Fibroblast of skin of right quadriceps (primary cell): ENCODE measurements at regions not wholly inside any gene's neighbourhood (a gene's known extent, or its start where the extent isn't known, plus 50 kb on each side); places are given as distances from the start of the nearest gene placed in this dataset.
A peak's percentile ranks its signal among the peaks of the same experiment; 100 is the strongest.
"Not testable (repeated sequence)": the region's sequence is repeated elsewhere in the genome, so short reads cannot be mapped to it uniquely, and the experiment has no call there.

Source experiments
- DNase-seq: peaks from one replicate; pipeline ENCODE4 v3.0.0-alpha.2; 2013

- no peak for DNase-seq
These were observed 51.5 kb upstream of the IFNE start for GRCh38 chr9:21533597-21533996.

DNA sequence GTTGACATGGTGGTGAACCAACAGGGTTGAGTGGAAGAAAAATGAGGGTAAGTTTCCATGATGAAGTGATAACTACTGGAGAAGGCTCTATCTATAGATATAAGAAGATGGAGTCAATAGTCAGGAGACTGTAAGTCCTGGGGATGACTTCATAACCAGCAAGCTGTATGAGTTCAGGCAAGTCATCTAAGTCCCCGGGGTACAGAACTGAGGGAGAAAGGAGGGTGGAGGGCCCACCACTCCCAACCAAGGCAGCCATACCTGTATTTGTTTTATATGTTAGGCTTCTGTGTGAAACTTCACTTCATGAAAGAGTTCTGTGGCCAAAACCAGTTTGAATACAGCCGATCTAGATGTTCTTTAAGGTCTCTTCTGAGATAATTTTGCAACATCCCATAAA, 53.3 kb upstream of the IFNE start:
- no peak for DNase-seq

DNA sequence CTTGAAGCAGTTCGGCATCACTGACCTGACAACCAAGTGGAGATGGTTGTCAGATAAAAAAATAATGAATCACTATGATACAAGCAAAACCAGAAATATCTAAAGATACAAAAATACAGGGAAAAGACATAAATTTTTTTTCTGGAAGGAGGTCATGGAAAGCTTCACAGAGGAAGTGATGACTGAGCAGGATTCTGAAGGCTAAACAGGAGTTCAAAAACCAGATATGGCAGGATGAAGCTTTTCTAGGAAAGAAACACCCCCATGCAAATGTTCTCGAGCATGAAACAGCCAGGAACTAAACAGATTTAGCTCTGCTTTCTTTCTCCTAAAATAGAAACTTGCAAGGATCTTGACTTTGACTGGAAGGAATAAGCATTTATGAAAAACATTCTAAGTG, 60.7 kb upstream of the IFNE start:
- DNase-seq, result peak; percentile 33

GRCh38 chr9:21543187-21543586, 61.1 kb upstream of the IFNE start:
- no peak for DNase-seq

- DNase-seq, result not testable (repeated sequence)
These were observed 61.7 kb upstream of the IFNE start for GRCh38 chr9:21543816-21544215.

DNA sequence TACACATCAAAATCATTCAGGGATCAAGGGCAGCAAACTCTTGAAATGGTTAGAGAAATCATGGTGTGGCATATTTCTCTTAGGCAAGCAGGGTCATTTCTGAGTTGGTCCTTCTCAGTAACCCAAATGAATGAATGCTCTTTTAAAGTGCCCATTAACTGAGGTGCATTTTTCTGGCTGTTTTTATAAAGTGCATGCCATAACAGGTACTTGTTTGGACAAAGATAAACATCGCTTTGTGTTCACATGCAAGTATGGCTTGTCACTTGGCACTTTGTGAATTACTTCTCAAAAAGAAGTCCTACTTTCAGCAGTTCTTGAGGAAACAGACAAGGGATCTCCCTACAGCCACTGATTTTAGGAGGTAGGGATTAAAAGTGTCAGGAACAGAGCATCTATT, 64.8 kb upstream of the IFNE start:
- DNase-seq, result no peak

DNA sequence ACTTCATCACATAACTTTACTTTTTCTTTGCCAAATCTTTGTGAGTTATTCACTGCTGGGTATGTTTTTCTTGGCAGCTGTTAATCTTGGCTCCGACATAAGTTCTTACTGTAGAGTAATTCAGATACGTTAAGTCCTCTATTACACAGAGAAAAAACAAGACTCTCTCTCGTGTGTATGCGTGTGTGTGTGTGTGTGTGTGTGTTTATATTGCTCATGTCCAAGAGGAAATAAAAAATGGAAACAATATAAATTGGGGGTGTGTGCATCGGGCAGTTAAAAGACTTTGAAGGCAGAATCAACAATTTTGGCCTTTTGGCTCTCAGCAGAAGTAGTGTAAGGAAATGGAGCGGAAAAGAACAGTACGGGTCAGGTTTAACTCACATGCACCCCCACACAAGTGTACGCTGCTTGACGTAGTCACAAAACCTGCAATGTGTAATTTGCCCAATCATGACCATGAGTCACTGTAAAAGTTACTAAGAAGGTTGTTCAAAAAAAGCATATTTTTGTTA, 67.2 kb upstream of the IFNE start:
- DNase-seq, result peak; percentile 96

GRCh38 chr9:21549890-21550289, 67.8 kb upstream of the IFNE start:
- no peak for DNase-seq

GRCh38 chr9:21550392-21550791, 68.3 kb upstream of the IFNE start:
- no peak for DNase-seq

- no peak for DNase-seq
These were observed 69.3 kb upstream of the IFNE start for GRCh38 chr9:21551401-21551800.

DNA sequence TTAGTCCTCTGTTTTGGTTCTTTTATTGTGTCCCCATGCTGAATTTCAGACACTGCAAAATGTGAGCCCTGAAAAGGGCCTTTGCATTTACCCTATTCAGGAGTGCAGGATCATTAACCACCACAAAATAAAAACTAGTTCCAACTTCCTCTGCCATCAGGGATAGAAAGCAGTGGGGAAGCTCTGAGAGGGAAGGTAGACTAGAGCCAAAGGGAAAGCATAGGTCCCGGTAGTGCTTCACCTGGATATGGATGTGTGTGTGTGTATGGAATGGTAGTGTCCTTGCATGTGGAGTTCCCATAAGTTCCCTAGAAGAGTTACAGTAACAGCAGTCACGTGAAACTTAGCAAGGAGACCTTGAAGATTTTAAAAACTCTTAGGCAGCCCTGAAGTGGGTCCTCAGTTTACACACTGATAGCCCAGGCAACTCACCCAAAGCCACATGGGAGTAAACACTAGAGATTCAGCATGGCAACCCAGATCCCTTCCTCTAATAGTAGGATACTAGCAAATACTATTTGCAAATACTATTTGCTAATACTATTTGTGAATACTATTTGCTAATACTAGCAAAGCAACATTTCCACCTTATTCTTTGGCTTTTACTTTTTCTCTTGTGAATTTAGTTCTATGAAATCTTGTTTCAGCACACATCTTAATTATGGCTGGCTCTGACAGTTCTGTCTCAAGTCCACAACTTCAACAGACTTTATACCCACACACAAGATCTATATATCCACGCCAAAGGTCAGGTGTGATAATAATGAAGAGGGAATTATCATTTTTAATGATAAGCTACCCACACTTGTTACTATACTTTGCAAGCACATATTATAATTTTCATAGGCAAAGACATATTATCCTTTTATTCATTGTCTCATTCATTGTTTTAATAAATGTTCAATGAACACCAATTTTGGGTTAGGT, 70.4 kb upstream of the IFNE start:
- DNase-seq, result no peak

- no peak for DNase-seq
These were observed 71.3 kb upstream of the IFNE start for GRCh38 chr9:21553441-21553840.

DNA sequence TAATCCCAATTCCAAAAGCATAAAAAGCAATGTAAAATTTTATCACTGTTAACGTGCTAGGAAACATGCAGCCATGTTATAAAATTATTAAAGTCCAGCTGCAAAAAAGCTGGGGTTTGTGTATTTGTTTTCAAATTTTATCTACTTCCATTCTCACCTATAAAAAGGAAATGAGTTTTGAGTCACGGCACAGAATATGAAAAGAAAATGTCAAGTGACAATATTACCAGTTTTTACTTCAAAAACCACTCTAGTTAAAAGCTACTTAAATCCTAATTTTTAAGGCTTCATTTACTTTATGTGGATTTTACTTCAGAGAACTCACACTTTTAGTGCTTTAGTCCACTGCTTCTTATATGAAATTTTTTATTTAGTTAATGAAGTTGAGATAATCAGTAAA, 72.7 kb upstream of the IFNE start:
- DNase-seq, result no peak

DNA sequence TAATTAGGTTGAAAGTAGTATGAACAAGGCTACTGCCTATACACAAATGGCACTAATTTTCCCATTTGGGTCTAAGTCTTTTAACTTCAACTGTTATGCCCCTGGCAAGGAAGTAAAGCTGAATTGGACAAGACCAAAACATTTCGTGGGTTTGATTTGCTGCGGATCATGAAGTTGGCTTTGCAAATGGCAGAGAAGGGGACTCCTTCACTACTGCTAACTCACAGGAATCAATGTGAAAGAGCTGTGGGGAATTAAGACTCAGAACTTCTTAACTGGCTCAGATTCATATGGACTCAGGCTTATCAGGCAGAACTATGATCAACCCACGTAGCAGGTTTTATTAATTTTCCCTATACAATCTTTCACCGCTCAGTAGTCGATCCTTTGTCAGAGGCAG, 73.8 kb upstream of the IFNE start:
- DNase-seq, result peak; percentile 36

DNA sequence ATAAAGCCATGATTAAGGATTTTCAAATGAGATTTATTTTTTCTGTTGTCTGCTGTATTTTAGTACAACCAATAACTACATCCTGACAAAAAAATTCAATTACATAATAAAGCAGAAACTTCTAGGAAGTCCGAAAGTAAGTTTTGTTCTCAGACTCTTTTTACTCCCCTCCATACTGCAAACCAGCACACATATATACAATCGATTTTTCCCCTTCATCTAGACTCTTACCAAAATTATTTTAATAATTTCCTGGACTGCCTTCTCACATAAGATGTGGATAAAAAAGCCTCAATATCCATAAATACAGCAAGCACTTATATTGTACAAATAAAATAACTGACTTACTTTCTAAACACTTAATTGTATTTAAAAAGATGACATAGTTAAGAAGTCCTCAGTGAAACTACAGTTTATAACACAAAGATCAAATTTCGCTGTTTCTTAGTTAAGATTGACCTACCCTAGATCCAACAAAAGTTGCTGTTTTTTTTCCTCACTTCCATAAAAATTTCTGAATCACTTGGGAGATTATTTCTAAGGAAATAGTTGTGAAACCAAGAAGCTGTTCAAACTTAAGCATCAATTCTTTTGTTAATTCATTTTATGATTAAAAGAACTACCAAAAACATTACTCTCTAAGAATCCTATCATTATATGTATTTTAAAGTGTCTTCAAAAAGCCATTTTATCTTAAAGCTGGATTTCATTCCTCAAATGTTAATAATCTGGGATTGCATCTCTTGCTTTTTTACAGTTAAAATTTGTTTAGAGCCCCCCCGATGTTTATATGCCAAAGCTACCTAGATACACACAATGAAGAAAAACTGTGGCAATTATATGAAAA, 74.7 kb upstream of the IFNE start:
- peak; percentile 31 for DNase-seq

DNA sequence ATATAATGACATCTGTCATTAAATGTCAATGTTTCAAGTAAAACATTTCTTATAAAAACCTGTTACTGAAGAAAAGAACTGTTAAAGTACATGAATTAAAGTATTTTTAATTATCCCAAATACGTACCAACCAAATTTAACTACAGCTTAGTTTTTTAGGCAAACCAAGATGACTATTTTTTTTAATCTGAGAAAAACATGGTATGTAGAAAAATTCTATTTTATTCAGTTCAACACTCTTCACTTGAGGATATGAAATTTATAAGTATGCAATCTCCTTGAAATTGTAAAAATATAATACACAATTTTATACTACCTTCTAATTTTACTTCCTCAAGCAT, 75.3 kb upstream of the IFNE start:
- DNase-seq, result no peak

- no peak for DNase-seq
These were observed 76.0 kb upstream of the IFNE start for GRCh38 chr9:21558079-21558478.

DNA sequence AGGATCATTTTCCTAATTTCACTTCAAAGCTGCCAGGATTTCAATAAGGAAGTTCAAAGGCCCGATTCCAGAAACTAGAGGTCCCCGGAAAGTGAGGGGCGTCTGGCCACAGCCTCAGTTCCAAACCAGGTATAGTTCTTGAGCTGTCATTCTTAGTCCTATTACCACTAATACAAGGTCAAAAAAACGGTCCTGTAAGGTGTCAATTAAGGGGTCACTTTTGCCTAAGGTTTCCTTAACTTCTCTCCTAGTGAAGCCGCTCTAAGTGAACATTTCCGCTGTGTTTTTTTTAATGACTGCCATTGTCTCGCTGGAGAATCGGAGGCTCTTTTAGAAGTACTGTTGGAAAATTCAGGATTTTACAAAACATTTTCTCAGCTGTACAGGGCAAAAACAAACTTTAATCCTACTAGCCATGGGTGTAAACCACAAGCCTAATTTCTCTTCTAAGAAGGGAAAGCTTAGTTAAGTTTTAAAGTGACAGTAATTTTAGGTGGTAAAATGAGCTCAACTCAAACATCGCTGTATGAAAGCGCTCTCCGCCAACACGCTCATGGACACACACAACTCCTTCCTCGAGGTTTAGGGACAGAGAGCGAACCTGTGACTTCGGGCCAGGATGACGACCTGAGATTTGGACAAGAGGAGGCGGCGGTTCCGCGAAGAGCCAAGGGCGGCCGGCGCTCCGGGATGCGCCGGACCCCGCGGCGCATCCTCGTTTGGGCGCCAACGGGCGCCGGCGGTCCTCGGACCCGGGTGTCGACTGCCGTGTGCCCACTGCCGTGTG, 76.7 kb upstream of the IFNE start:
- peak; percentile 46 for DNase-seq

DNA sequence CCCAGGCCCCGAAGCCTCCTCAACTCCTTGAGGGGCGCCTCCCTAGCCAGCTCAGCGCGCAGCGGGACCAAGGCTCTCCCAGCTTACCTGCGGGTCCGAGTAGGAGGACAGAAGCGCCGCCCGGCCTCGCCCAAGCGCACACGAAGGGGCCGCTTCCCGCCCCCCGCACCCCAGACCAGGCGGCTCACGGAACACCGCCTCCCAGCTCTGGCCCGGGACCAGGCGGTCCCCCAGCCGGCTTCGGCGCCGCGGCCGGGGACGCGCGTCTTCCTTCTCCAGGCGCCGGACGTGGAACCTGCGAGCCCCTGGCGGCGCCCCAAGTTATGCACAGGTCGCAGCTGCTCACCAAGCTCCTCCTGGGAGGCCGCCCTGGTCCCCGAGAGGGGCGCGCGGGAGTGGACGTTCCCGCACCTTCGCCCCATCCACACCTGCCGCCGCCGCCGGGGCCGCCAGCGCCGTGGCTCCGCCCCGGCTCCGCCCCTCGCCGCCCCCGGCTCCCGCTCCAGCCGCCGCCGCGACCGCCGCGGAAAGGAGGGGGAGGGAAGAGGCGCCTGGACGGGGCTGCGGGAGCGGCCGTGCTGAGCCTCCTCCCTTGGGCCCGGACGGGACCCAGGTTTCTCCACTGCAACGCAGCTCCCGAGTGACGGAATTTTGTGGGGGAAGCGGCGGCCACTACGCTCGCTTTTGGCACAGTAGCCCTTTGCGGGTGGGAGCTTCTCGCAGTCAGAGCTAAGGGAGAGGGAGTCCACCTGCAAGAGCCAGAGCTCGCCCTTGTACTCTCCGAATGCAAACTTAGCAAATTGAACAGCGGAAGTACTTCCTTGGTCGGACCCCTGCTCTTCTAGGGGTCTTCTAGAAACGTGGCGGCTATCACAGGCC, 77.5 kb upstream of the IFNE start:
- peak; percentile 74 for DNase-seq

DNA sequence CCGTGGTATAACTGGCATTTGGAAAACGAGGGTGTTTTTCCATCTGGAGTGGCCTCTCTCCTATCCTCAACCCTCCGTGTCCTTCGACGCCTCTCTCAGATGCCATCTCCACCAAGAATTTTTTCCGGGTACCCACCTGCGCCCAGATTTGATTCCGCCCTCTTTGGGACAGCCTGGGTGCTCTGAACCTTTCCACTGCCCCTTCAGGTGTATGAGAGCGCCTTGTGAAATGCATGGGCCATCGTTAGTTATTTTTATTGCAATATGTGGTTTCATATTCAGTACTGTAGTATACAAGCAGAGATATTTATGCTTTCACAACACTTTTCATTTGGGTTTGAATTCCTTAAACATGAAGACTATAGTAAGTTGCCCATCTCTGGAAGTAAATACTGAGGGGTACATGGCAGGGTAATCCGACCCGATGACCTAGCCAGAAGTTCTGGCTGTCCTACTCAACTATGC, 78.2 kb upstream of the IFNE start:
- no peak for DNase-seq

GRCh38 chr9:21561502-21561901, 79.4 kb upstream of the IFNE start:
- no peak for DNase-seq

GRCh38 chr9:21564175-21564574, 82.1 kb upstream of the IFNE start:
- no peak for DNase-seq
